COLO668 (cell line): ENCODE measurements at regions not wholly inside any gene's neighbourhood (a gene's known extent, or its start where the extent isn't known, plus 50 kb on each side); places are given as distances from the start of the nearest gene placed in this dataset.

Experiments used
- DNase-seq: peaks from one replicate; lab custom pipeline; 2025; ENCODE audit not compliant: unreplicated experiment; lab: John Stamatoyannopoulos, UW

GRCh38 chr16:73888840-73889490 lies 407.6 kb upstream of the PSMD7 start:
- no peak for DNase-seq

DNA sequence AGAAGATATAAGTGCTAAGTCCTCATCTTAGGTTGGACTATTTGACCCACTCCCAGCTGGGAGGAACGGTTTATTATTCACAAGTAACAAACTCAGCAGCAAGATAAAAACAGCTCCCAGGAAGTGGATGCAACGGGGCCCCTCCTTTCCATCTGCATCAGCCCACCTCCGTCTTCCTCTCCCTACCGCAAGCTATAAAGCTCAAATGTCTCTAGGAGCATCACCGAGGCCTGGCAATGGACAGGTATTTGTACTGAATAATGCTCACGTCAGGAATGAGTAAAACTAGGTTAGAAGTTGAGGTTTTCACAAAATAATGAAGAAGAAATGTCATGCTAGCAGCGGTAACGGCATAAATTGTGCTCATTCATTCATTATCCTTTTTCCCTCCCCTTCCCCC lies 408.7 kb upstream of the PSMD7 start:
- no peak for DNase-seq

DNA sequence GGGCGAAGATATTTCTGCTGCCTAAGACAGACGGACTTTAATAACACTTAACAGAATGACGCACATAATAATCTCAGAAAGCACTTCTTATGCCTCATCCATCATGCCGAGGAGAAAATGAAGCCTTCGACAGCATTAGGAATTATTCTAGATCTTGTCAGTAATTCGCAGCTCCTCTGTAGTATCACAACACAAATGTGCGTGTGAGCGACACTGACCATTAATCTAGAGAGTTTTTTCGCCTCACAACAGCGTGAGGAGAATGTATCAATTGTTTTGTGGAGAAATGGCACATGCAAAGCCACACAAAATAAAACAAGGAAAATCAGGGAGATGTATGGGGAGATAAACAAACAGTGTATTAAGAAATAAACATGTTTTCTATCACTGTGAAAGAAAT lies 410.2 kb upstream of the PSMD7 start:
- DNase-seq: no peak

DNA sequence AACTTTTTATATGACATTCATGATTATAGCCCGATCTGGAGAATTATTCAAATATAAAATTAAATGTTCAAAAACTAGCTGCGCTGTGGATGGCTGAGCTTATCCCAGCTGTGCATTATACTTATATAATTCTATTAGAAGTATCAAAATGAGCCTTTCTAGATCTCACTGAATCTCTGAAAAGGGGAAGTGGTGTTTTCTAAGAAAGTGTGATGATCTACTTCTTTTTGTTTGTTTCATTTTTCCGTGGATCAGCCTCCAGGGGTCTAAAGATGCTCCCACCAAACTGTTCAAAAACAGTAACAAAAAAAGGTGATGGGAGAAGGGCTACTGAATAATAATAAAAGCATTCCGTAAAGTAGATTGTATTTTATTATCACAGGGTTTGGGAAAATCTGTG lies 411.3 kb upstream of the PSMD7 start:
- DNase-seq: no peak

DNA sequence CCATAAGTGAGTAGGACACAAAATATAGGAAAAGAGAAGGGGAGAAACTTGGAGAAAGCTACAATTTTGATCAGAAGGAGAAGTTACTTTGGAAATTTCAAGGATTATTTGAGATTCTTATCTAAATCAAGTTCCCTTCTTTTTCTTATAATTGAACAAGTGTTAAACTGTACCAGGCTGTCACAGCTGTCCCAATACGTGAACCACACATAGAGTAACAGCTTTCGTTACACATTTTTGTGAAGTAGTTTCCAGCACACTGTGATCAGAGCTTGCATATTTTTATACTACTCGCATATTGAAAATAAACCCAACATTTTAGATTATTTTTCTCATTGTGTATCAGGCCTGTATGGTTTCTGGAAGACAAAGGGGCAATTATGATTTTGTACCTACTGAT lies 412.8 kb upstream of the PSMD7 start:
- no peak for DNase-seq

DNA sequence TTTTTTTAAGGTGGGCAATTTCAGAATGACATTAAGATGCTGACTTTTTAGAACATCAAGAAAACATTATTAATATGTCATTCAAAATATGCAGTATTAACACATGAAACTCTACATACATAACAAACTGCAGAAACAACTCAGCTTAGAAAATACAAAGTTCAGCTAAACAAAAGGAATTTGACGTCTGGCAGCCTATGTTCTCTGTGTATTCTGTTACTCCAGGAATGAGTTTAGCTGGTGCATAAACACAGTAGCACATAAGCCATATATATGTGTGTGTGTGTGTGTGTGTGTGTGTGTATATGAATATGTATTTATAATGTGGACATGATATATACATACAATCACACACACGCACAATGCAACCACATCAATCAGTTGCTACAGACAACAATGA lies 413.5 kb upstream of the PSMD7 start:
- no peak for DNase-seq

- no peak for DNase-seq
Observed at GRCh38 chr16:73882651-73883050, 414.0 kb upstream of the PSMD7 start.

DNA sequence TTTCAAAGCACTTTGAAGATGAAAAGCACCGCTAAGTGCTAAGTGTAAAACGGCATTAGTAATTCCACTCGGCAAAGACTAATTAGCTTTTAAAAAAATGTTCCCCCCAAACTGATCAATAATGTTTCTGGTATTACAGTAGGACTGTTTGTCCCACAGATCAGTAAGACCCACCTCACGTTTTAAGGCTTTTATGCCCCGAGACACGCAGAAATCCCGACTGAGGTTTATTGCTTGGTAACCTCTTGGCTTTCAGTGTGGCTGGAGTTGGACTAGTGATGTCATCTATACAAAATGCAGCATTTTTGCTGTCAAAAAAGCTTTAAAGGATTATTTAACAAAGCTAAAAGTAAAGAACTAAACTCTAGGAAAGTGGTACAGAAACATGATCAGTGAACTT lies 414.6 kb upstream of the PSMD7 start:
- no peak for DNase-seq

DNA sequence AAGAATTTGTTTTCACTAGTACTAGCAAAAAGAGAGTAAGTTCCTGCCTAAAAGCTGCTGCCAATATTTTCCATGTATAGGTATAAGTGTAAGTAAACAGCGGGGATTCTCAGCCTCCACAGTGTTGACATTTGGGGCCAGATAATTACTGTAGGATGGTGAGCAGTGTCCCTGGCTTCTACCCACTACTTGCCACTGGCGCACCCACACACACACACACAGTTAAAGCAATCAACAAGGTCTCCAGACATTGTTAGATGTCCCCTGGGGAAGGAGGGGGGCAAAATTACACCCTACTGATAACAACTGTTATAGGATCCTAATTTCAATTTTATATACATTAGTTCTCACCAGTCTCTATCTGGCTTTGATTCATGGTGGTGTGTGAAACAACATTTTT lies 417.0 kb upstream of the PSMD7 start:
- DNase-seq: no peak

GRCh38 chr16:73878611-73879010 lies 418.0 kb upstream of the PSMD7 start:
- peak; percentile 22 for DNase-seq

DNA sequence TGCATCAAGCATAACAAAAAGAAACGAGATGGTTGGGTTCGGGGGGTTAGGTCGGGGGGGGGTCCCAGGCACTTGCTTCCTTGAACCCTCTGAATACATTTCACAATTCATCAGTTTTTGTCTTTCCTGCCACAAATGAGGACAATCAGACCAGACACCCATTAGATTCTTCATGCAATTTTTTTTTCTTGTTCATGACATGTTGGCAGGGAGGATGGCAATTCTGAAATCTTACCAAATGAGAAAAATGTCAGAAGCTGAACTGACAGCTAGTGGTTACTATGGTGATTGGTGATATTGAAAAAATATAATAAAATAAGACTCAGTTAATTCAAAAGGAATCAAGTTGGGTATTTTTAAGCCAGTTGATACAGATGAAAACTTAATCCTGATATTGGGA lies 419.5 kb upstream of the PSMD7 start:
- no peak for DNase-seq

GRCh38 chr16:73875996-73876690 lies 420.5 kb upstream of the PSMD7 start:
- no peak for DNase-seq

DNA sequence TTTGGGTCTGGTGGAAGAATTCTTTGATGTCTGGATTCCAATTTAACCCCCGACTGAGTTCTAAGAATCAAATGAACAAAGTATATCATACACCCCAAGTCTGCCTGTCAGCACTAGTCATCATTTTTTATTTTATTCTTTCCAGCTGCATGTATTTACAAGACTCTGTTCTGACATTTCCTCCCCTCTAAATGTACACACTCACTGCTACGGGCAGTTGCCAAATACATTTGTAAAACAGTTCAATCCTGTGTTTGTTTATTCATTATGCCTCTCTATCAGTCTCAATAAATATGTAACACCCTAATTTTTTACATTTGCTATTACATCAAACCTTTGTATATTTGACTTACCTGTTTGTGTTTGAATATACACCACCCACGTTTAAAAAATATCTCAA lies 422.3 kb upstream of the PSMD7 start:
- no peak for DNase-seq

DNA sequence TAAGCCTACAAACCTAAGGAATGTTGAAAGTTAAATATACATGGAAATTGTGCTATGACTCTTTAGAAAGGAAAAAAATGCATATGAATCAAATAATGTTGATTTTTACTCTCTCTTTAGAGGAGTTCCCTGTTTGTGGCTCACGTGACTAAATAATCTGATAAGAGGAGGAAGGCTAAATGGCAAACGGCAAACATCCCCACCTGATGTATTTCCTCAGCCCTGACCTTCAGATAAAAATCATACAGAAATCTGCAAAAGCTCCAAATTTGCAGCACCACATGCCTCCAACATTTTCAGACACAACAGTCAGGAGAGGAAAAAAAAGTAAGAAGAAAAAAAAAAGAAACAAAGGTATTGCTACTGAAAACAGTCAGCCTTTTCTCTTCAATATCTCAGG lies 423.0 kb upstream of the PSMD7 start:
- no peak for DNase-seq

GRCh38 chr16:73872856-73873255 lies 423.8 kb upstream of the PSMD7 start:
- DNase-seq: no peak

DNA sequence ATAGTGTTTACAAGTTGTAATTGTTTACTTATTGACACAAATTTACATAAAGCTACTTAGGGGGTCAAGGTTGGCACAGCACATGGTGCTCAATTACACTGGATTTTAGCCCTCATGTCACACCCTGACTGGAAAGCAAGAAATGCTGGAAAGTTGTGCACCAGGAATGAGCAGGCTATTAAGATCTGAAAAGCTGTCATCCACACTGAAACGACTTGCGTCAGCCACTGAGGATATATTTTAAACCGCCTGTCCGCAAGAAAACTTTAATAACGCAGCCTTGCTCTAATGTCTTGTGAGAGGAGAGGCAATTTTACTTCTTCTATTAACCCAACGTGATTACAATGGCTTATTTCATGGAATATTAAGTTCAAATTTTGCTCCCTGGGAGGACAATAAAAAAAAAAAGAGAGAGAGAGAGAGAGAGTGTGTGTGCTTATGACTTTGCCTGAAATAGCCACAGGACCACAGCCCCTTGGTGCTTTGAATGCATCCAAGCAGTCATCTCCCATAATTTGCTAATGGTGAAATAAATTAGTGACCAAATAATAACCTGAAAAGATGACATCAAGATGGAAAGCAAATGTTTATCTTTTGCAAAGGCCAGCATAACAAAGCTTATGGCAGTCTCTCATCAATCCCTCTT lies 425.4 kb upstream of the PSMD7 start:
- no peak for DNase-seq

GRCh38 chr16:73869126-73869525 lies 427.5 kb upstream of the PSMD7 start:
- DNase-seq: no peak

GRCh38 chr16:73864868-73865267 lies 431.7 kb upstream of the PSMD7 start:
- DNase-seq: no peak

GRCh38 chr16:73858326-73858725 lies 438.3 kb upstream of the PSMD7 start:
- DNase-seq: no peak

DNA sequence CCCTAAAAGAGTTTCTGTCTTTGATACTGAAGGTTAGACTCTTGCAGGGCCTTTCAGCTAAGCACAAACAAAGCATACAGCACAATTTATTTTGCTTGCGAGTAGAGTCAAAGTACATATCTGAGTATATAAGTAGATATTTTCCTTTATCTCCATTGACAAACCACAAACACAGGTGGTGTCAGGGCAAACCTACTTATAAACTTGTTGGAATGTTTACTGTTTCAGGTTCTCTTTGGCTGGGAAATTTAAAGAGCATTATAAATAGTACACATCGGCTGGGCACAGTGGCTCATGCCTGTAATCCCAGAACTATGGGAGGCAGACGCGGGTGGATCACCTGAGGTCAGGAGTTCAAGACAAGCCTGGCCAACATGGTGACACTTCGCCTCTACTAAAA lies 442.6 kb upstream of the PSMD7 start:
- no peak for DNase-seq

GRCh38 chr16:73852561-73852960 lies 444.1 kb upstream of the PSMD7 start:
- no peak for DNase-seq

DNA sequence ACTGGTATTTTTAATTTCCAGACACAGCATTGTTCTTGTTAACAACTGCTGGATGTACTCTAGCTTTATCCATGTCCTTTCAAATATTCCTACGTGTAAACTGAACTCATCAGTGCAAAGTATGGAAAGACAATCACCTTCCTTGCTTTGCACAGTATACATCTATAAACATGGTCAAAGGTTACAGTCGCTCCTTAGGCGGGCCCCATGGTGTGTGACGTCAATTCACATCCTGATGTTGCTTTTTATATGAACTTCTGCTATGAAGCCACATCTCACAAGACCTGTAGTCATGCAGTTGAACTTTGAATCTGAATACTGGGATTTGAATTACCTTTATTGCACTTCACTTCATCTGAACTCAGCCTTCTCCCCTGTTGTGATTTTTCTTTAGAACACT lies 447.6 kb upstream of the PSMD7 start:
- DNase-seq: no peak

DNA sequence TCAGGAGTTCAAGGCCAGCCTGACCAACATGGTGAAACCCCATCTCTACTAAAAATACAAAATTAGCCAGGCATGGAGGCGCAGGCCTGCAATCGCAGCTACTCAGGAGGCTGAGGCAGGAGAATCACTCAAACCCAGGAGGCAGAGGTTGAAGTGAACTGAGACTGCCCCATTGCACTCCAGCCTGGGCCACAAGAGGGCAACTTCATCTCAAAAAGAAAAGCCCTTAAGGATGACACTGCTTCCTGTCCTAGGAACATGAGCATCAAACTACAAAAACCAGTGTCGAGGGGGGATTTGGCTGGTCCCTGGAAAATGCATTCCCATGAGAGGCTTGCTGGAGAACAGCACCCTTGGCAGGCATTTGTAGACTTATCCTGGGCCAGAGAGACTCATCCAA lies 449.5 kb upstream of the PSMD7 start:
- no peak for DNase-seq
